Stimulated activated CD4-positive, alpha-beta T cell treated with anti-CD3 and anti-CD28 coated beads, Interleukin-1b, Interleukin-23, amount 100 ng/mL, for 48 hours (primary cell): ENCODE measurements at regions not wholly inside any gene's neighbourhood (a gene's known extent, or its start where the extent isn't known, plus 50 kb on each side); places are given as distances from the start of the nearest gene placed in this dataset.

Experiments
- DNase-seq: peaks from one replicate; pipeline ENCODE4 v3.0.0-alpha.2; 2020

DNA sequence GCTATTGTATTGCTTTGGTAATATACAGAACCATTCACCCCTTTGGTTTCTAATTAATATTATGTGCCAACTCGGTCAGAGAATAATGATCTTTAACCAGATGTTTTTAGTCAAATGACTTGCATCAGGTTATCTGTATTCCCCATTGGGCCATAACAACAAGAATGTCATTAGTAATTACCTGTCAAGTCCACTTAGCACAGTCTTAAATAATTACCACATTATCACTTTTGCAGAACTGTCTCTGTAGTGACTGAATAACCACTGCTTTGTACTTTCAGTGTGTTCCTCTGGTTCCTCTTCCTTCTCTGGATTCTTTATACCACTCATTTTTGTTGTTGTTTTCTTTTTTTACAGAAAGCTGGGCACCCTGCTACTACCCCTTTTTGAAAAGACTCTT lies 257.7 kb upstream of the SPOCK3 start:
- DNase-seq: no peak

DNA sequence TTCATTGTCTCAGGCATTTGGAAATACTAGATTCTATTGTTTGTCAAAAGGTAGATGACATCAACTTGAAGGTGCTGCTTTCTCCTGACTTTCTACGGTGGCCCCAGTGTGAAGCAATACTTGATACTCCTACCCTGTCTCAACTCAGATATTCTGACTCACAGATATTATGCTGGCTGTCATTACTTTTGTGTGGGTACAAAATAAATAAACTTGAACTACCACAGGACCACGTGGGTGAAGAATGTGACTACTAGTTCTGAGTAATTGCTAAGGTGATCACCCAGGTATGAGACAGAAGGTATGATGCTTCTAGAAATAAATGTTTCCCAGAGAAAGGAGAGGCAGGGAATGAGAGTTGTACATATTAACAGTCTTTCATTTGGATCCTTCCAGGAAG lies 275.3 kb upstream of the SPOCK3 start:
- DNase-seq: no peak

DNA sequence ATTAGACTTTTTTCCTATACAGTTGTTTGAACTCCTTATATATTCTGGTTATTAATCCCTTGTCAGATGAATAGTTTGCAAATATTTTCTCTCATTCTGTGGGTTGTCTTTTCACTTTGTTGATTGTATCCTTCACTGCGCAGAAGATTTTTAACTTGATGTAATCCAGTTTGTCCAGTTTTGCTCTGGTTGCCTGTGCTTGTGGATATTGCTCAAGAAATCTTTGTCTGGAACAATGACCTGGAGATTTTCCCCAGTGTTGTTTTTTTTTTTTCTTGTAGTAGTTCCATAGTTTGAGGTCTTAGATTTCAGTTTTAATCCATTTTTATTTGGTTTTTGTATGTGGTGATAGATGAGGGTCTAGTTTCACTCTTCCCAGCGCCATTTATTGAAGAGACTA lies 289.8 kb upstream of the SPOCK3 start:
- DNase-seq: no peak

DNA sequence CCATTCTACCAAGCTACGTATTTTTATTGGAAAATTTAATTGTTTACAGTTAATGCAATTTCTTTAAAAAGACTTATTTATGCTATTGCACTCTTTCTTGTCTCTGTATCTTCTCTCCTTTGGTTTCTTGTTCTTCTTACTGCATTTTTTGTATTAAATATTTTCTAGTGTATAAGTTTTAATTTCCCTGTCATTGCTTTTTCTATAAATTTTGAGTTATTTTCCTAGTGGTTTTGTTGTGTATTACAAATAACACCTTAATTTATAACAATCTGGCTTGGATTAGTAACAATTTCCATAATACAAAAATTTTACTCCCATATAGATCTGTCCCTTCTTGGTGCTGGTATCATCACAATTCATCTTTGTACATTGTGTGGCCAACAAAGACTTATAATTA lies 303.5 kb upstream of the SPOCK3 start:
- DNase-seq: no peak

DNA sequence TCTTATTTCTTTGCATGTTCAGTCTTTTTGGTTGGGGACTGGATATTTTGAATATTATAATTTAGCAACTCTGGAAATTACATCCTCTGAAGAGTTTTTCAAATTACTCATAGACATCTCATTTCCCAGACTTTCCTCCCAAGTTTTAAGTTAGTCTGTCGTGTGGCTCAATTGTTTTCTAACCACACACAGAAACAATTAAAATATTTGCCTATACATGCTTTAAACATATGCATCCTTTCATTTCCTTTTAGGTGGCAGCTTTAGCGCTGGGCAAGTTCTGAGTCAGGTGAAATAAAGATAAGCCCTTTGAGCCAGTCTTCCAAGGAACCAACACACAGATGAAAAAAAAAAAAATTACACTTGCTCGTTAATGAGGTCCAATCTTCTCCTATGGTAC lies 307.0 kb upstream of the SPOCK3 start:
- DNase-seq: no peak

DNA sequence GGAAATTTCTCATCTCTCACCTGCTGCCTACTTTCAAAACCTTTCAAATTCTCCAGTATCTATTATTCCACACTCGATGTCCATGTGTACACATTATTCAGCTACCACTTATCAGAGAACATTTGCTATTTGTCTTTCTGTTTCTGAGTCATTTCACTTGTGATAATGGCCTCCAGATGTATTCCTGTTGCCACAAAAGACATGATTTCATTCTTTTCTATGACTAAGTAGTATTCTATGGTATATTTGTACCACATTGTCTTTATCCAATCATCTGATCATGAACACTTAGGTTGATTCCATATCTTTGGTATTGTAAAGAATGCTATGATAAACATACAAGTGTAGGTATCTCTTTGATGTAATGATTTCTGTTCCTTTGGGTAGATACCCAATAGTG lies 310.1 kb upstream of the SPOCK3 start:
- DNase-seq: no peak

DNA sequence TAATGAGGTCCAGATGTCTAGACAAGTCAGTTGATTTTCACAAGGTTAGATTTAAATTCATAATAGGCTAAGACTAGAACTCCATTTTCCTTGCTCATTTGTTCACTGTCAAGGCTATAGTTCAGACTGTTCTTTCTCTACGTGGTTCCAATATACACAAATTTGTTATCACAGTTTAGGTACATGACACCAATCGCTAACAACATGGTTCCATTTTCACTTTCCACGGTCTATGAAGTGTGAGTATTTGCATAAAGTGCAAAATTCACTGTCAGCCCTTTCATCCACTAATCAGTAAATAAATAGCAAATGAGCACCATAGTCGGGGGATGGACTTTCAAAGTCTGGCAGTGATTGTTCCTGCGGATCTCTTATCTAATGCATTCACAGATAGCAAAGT lies 315.7 kb upstream of the SPOCK3 start:
- no peak for DNase-seq

DNA sequence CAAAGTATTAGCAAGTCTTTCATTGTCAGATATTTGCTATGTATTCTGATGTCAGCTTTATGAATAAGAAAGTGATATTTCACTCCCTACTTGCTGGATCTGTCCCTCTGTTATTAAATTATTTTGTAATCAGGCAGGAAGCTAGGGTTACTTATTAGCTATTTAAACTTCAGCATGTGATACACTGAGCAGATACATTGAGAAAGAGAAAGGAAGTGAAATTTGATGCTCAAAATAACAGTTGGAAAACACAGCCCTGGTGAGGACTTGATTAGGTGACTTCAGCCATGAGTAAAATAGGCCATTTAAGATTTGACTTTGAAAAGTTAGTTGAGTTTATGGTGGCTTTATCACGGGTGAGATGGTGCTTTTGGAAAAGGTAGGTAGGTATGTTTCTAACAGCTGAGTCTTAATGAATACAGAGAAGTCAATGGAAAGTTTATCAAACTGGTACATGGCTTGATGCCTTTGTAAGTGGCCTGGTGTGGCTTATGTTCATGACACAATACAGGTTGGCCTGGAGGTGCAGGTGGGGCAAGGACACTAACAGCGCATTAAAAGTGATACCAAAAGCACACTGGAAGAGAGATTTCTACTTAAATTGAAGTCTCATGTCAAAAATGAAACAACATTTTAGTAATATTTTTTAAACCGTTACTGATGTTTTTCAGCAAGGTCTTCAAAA lies 321.2 kb upstream of the SPOCK3 start:
- DNase-seq: no peak

DNA sequence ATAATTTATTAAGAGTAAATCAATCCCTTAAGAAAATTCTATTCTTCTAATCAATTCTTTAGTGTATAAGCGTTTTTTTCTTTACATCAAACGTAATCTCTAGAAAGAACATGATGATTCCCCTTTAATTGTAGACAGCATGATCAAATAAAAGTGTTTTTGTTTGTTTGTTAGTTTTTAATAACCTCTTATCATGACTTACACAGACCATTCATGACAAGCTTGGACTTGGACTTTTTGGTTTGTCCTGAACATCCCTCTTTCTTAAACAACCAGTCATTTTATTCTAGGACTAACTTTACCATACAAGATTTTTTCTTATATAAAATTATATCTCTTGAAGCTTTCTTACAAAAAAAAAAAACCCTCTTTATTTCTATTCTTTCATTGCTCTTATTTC lies 344.6 kb upstream of the SPOCK3 start:
- DNase-seq: no peak

DNA sequence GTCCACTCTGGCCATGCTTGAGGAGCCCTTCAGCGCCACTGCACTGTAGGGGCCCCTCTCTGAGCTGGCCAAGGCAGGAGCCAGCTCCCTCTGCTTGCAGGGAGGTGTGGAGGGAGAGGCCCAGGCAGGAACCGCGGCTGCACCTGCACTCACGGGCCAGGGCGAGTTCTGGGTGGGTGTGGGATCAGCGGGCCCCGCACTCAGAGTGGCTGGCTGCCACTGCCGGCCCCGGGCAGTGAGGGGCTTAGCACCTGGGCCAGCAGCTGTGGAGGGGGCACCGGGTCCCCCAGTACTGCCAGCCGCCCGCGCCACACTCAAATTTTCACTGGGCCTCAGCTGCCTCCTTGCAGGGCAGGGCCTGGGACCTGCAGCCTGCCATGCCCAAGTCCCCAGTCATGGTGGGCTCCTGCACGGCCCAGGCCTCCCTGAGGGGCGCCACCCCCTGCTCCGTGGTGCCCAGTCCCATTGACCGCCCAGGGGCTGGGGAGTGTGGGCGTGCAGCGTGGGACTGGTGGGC lies 347.2 kb upstream of the SPOCK3 start:
- DNase-seq: no peak

DNA sequence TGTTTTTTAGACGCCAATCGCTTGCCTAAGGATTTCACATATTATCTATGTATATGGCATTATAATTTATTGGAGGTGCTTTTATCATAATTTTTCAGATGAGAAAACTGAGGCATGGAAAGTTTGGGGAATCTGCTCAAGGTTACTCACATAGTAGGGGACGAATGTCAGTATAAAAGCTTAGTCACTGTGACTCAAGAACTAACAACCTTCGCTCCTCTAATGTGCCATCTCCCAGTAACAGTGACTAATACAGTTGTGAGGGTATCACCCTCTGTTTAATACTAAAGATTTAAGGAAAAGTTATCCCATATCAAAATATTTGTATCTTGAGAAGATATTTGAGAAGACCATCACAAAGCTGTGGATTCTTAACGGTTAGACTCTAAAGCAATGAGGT lies 353.1 kb upstream of the SPOCK3 start:
- DNase-seq: no peak

DNA sequence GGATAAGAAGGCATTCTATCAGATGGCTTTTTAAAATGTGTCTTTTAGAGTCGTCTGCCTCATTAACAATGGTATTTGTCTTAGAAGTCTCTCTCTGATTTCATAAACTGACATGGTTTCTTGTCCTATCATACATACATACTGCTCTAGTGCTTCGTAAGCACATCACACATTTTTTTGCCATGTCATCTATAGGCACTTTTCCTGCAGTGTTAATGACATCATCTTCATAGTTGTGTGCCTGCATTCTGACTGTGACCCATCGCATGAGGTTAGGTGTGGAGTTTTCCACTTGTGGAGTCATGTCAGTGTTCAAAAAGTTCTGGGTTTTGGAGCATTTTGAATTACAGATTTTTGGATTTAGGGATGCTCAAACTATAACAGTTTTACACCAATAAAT lies 361.6 kb upstream of the SPOCK3 start:
- DNase-seq: no peak

DNA sequence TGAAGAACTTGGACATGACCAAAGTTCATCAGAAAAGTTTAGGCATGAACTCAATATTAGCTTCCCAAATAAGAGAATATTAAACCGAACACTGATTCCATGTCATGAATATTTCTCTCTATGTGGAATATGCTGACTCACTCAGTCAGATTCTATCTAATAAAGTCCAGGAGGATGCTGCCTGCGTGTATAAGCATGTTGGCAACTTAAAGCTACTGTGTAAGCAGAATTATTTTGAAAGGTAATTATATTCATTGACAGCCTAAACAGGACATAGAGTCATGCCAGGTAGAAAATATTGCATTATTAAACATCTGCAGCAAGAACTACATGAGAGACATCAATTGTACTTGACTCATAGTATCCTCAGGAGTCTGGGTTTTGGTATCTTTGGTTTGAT lies 367.9 kb upstream of the SPOCK3 start:
- DNase-seq: no peak

DNA sequence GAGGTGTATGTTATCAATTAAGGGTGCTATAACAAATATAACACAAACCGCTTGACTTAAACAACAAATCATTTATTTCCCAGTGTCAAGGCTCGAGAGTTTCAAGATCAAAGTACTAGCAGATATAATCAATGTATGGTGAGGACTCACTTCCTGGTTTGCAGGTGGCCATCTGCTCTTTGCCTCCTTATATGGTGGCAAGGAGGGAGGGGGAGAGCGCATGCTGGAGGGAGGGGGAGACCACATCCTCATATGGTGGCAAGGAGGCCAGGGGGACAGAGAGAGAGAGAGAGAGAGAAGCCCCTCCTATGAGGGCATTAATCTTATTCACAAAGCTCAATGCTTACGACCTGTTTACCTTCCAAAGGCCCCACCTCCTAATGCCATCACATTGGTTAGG lies 372.3 kb upstream of the SPOCK3 start:
- DNase-seq: no peak

DNA sequence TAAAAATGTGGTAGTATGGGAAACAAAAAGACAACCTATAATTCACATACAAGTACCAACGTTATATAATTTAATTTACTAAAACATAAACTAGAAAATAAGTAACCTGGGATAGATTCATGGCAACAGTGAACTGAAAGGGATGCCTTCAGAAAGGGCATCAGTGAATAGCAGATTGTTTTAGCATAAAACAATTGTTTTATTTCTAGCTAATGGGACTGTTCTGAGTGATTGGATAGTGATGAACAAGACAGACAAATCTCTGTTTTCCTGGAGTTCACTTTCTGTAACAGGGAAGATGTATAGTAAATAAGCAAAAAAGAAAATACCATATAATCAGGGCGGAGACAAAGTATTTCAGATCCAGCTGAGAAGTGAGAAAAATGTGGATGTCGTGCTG lies 379.1 kb upstream of the SPOCK3 start:
- DNase-seq: no peak

DNA sequence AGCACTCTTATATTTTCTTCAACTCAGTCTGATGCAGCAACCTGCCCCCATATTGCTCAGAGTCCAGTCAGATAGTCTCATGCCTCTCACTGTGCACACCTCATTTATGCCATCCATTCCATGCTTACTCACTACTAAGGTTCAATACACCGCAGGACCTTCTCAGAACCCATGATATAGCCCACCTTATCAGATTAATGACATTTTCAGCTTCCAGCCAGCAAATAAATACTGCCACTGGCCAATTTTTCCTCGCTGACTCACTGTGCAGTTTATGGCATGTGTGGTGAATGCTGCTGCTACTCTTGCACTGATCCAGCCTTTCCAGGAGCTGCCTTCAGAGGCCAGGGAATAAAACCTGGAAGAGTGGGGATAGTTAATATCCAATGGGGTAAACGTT lies 380.6 kb upstream of the SPOCK3 start:
- DNase-seq: no peak

DNA sequence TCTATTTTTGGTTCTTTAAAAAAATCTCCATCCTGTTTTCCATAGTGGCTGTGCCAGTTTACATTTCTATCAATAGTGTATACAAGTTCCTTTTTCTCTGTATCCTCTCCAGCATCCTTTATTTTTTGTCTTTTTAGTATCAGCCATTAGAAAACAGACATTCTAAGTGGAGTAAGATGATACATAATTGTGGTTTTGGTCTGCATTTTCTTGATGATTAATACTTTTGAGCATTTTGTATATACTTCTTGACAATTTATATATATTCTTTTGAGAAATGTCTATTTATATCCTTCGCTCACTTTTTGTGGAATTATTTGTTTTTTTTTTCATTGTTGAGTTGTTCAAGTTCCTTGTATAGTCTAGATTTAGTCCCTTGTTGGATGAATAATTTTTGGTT lies 382.2 kb upstream of the SPOCK3 start:
- DNase-seq: no peak

DNA sequence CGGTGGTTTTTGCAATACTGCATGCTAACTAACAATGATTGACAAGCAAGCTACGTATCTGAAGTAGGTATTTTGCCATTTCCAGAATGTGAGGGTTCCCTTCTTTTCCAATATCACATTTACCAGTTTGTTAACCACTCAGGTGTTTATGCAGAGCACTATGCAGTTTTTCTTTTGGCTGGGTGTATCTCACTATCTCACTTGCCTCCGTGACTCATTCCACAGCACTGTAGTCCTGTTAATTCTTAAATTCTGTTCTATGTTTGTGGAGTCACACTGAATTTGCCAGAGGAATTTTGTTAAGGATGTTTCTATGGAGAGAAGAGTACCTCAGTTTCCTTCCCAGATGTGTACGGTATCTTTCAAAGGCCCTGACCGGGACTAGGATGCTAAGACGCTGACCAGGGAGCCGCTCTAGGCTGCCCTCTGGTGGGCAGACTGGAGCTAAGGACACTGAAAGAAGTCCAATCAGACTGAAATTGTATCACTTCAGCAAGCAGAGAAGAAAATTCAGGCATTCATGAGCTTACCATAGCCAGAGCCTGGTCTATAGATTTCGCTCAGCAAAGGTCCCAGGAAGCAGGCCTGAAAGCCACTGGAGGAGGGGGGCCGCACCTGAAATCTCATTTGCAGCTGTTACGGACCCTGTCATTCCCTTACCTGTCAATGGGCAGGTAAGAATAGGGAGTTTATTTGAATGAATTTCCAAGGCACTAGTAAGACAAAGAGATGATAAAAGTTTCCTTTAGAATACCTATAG lies 388.4 kb upstream of the SPOCK3 start:
- DNase-seq: peak; percentile 19

DNA sequence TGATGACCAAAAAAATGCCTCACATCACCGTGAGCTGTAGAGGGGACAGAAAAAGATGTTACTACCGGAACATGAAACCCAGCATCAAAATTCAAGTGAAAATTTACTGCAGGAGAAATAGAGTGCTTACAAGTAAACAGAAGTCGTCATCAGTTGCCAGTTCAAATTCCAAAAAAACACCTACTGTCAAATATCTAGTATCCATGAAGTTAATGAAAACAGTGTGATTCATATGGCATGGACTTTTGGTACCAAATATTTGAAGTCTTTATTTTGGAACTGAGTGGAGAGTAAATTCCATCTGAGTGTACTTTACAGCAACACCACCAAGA lies 388.9 kb upstream of the SPOCK3 start:
- no peak for DNase-seq

DNA sequence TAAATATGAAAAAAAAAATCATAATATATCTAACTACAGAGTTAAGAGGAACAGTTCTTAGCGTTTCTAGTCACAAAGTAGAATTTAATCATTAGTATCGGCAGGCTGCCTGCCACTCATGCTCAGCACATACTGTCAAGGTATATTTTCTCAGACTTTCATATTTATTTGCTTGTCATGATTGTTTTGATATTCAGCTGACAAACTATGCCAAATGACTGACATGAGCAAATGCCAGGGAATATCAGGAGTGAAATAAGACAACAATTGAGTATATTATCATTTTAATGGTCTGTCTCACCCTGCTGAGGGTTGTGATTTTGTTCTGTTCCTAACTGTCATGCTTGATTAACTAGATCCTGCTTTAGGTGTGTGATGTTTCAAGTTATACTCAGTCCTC lies 395.0 kb upstream of the SPOCK3 start:
- DNase-seq: no peak

DNA sequence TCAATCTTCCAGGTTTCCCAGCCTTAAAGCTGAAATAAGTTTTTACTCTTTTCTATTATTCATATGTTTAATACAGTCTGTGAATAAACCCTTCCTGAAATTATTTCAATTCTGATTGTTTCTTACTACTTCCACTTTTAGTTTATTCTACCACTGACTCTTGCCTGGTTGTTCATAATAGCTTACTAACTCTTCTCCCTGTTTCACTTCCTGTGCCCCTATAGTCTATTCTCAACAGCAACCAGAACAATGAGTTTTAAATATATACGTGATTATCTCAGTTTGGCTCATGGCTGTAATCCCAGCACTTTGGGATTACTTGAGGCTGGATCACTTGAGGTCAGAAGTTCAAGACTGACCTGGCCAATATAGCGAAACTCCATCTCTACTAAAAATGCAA lies 408.0 kb upstream of the SPOCK3 start:
- no peak for DNase-seq

DNA sequence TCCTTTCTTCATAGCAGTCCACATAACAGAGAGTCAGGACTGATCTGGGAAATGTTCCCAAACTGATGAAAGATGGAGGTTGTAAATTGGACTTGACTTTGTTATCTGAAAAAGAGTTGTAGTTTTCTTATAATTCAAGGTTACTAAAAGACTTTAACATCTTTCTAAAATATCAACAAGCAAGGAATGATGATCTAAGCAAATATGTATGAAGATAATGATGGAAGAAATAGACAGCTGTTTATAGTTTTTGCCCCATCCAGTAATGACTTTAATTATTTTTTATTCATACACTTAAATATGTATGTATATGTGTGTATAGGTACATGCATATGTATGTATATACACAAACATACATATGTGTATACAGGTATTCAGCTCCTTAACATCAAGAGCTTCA lies 411.1 kb upstream of the SPOCK3 start:
- no peak for DNase-seq

DNA sequence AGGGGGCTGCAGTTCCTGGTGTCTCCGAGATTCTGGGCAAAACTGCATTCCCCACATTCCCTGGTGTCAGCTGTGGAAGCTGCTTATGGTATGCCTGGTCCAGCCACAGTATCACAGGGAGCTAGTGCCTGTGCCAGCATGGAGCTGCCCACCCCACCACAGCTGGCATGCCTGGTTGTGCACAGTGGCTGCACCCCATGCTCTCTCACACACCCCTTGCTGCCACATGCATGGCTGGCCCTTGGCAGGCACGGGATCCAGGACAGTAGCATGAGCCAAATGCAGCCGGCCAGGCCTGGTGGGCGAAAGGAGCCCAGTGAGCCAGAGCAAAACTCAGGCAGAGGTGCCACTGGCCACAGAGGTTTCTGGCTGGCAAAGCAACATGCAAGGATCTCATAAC lies 418.0 kb upstream of the SPOCK3 start:
- DNase-seq: no peak

DNA sequence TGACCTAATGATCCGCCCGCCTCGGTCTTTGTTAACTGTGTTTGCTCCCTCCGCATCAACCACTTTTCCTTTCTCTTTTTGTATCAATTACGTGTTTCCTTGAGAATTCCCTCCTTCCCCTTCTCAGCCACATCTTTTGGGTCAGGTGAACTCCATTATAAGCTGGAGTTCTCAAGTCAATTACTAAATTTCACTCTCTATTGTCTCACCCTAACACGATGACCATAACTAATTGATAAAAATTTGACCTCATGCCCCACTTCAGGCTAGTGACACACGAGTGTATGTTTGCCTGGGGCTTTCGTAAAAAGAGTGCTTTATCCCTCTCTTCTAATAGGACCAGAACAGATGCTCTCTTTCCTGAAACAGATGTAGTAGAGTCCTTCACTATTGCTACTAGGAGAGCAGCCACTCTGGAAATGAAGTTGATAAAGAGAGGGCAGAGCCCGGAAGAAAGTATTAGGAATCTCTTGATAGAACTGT lies 403.6 kb upstream of the ANXA10 start:
- no peak for DNase-seq

DNA sequence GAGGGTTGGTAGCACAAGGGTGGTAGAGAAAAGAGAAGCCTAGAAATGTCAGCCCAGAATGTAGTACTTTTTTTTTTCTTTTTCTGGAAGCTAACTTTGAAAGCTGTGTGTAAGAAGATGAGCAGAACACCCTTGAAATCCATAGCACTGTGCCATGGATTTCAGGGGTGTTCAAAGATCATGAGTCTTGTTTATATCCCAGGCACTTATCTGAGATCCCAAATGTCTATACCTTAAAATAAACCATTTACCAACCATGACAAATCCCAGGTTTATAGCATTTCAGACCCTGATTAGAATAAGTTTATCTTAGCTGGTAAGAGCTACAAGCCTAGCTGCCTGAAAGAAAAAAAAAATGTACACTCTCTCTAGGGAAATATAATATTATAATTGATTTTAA lies 389.9 kb upstream of the ANXA10 start:
- DNase-seq: no peak
